H1 (cell line): ENCODE measurements at regions not wholly inside any gene's neighbourhood (a gene's known extent, or its start where the extent isn't known, plus 50 kb on each side); places are given as distances from the start of the nearest gene placed in this dataset.

ENCODE experiments used
- CTCF ChIP-seq, 3 experiments: IDR thresholded peaks; 1 replicate in 2 of 3; 2 replicates in 1 of 3; pipeline versions ENCODE4 v1.5.1 to v1.6.1; 2011; ENCODE audit warnings: low read length in 3 of 3, mild to moderate bottlenecking in 3 of 3, inconsistent platforms in 2 of 3, low read depth in 1 of 3, moderate library complexity in 1 of 3; ENCODE audit not compliant: insufficient read depth in 1 of 3; ENCODE audit errors: control extremely low read depth in 1 of 3

- no peak for TF ChIP-seq CTCF (IDR thresholded peaks at IDR 0.05; ENCODE audit: control extremely low read depth in 1 of 3, insufficient read depth in 1 of 3, low read depth in 1 of 3, low read length in 3 of 3)
These were observed 722.9 kb upstream of the EEF2KMT start (continued) for GRCh38 chr16:5820472-5820871.
